Mucosa of rectum (tissue), 2 donors: ENCODE measurements at regions not wholly inside any gene's neighbourhood (a gene's known extent, or its start where the extent isn't known, plus 50 kb on each side); places are given as distances from the start of the nearest gene placed in this dataset.

Experiments used
- H3K27ac ChIP-seq, 2 donors: one replicate each; pipeline ENCODE4 v1.7.0; 2013; ENCODE audit warnings: inconsistent platforms in 2 of 2, low read depth in 2 of 2, low read length in 2 of 2
- H3K27me3 ChIP-seq, 2 donors: one replicate each; pipeline ENCODE4 v1.7.0; 2013; ENCODE audit warnings: low read length in 2 of 2; ENCODE audit not compliant: control insufficient read depth in 2 of 2, insufficient read depth in 2 of 2
- H3K36me3 ChIP-seq, 2 donors: one replicate each; pipeline ENCODE4 v1.7.0; 2013; ENCODE audit warnings: low read length in 2 of 2; ENCODE audit not compliant: control insufficient read depth in 2 of 2, insufficient read depth in 2 of 2
- H3K4me1 ChIP-seq, 2 donors: one replicate each; pipeline ENCODE4 v1.7.0; 2013; ENCODE audit warnings: low read length in 2 of 2, mild to moderate bottlenecking in 1 of 2; ENCODE audit not compliant: control insufficient read depth in 2 of 2, insufficient read depth in 2 of 2
- H3K4me3 ChIP-seq, 2 donors: one replicate each; pipeline ENCODE4 v1.7.0; 2013; ENCODE audit warnings: low read length in 2 of 2
- H3K9ac ChIP-seq, 2 donors: one replicate each; pipeline ENCODE4 v1.7.0; 2013; ENCODE audit warnings: low read length in 2 of 2, low read depth in 1 of 2, mild to moderate bottlenecking in 1 of 2
- H3K9me3 ChIP-seq, 2 donors: one replicate each; pipeline ENCODE4 v1.7.0; 2013; ENCODE audit warnings: low read length in 2 of 2; ENCODE audit not compliant: control insufficient read depth in 2 of 2
- donor health status: healthy.
- donor health status: Normal muscosa, but diverticular disease.

- no peak overlapping the region for H3K27ac ChIP-seq
- H3K36me3 ChIP-seq = no peaks in the 10 kb centered on the region
- no peak overlapping the region for H3K9ac ChIP-seq
- H3K4me1 ChIP-seq = peaks cover 0 to 6% of the 10 kb centered on the region in 2 donors
- H3K9me3 ChIP-seq = no peaks in the 10 kb centered on the region
- H3K4me3 ChIP-seq = no peak overlapping the region
- H3K27me3 ChIP-seq = no peaks in the 10 kb centered on the region
Observed at GRCh38 chr1:169013821-169014220, 92.7 kb upstream of the ATP1B1 start.

- Histone ChIP-seq H3K36me3 (no peaks in the 10 kb centered on the region), H3K4me3 (no peak overlapping the region), H3K4me1 (peaks cover 7 to 12% of the 10 kb centered on the region in 2 donors), H3K9ac (no peak overlapping the region), H3K9me3 (no peaks in the 10 kb centered on the region), H3K27ac (no peak overlapping the region), H3K27me3 (no peaks in the 10 kb centered on the region)
Observed at GRCh38 chr1:169015464-169015863, 91.0 kb upstream of the ATP1B1 start.

GRCh38 chr1:169018751-169019150, 87.7 kb upstream of the ATP1B1 start:
- Histone ChIP-seq H3K36me3 (no peaks in the 10 kb centered on the region), H3K4me1 (peaks cover 7 to 12% of the 10 kb centered on the region in 2 donors), H3K4me3 (no peak overlapping the region), H3K27ac (peak overlapping the region; percentile 63 to 69), H3K27me3 (no peaks in the 10 kb centered on the region), H3K9ac (no peak overlapping the region), H3K9me3 (no peaks in the 10 kb centered on the region)

GRCh38 chr1:169019419-169020058, 87.0 kb upstream of the ATP1B1 start:
- peak overlapping the region; percentile 63 to 69 for H3K27ac ChIP-seq
- no peaks in the 10 kb centered on the region for H3K9me3 ChIP-seq
- H3K4me1 ChIP-seq = peaks cover 7 to 12% of the 10 kb centered on the region in 2 donors
- no peak overlapping the region for H3K4me3 ChIP-seq
- H3K9ac ChIP-seq = peak overlapping the region; percentile 1 to 17
- H3K27me3 ChIP-seq = no peaks in the 10 kb centered on the region
- H3K36me3 ChIP-seq = no peaks in the 10 kb centered on the region

- Histone ChIP-seq H3K27me3 (no peaks in the 10 kb centered on the region), H3K9me3 (no peaks in the 10 kb centered on the region), H3K36me3 (no peaks in the 10 kb centered on the region), H3K4me3 (no peak overlapping the region), H3K9ac (no peak overlapping the region), H3K27ac (no peak overlapping the region), H3K4me1 (peaks cover 7 to 12% of the 10 kb centered on the region in 2 donors)
Observed at GRCh38 chr1:169020684-169021083, 85.8 kb upstream of the ATP1B1 start.

GRCh38 chr1:169022648-169023047, 83.8 kb upstream of the ATP1B1 start:
- Histone ChIP-seq H3K27ac (no peak overlapping the region), H3K4me3 (no peak overlapping the region), H3K27me3 (no peaks in the 10 kb centered on the region), H3K9me3 (no peaks in the 10 kb centered on the region), H3K4me1 (peaks cover 7 to 10% of the 10 kb centered on the region in 2 donors), H3K9ac (no peak overlapping the region), H3K36me3 (no peaks in the 10 kb centered on the region)

GRCh38 chr1:169024255-169024654, 82.2 kb upstream of the ATP1B1 start:
- H3K4me1 ChIP-seq = peaks cover 3% of the 10 kb centered on the region in 2 donors
- no peak overlapping the region for H3K9ac ChIP-seq
- H3K9me3 ChIP-seq = no peaks in the 10 kb centered on the region
- no peaks in the 10 kb centered on the region for H3K36me3 ChIP-seq
- H3K27me3 ChIP-seq = no peaks in the 10 kb centered on the region
- no peak overlapping the region for H3K27ac ChIP-seq
- H3K4me3 ChIP-seq = no peak overlapping the region

GRCh38 chr1:169024800-169025271, 81.7 kb upstream of the ATP1B1 start:
- Histone ChIP-seq H3K9me3 (no peaks in the 10 kb centered on the region), H3K4me3 (no peak overlapping the region), H3K27me3 (no peaks in the 10 kb centered on the region), H3K36me3 (no peaks in the 10 kb centered on the region), H3K27ac (no peak overlapping the region), H3K9ac (no peak overlapping the region), H3K4me1 (no peaks in the 10 kb centered on the region)

- Histone ChIP-seq H3K36me3 (no peaks in the 10 kb centered on the region), H3K4me3 (no peak overlapping the region), H3K27ac (no peak overlapping the region), H3K9me3 (no peaks in the 10 kb centered on the region), H3K9ac (no peak overlapping the region), H3K4me1 (no peaks in the 10 kb centered on the region), H3K27me3 (no peaks in the 10 kb centered on the region)
Observed at GRCh38 chr1:169025412-169025811, 81.1 kb upstream of the ATP1B1 start.

GRCh38 chr1:169027607-169028320, 78.7 kb upstream of the ATP1B1 start:
- Histone ChIP-seq H3K27ac (no peak overlapping the region), H3K9ac (no peak overlapping the region), H3K4me1 (no peaks in the 10 kb centered on the region), H3K27me3 (no peaks in the 10 kb centered on the region), H3K9me3 (no peaks in the 10 kb centered on the region), H3K36me3 (no peaks in the 10 kb centered on the region), H3K4me3 (no peak overlapping the region)
